PC-9 (cell line): ENCODE measurements at regions not wholly inside any gene's neighbourhood (a gene's known extent, or its start where the extent isn't known, plus 50 kb on each side); places are given as distances from the start of the nearest gene placed in this dataset.

Source experiments
- EZH2 ChIP-seq: fragments of 200-600 bp; sonication (generic); IDR thresholded peaks from 2 replicates; pipeline ENCODE4 v1.8.0; 2017; ENCODE audit warnings: antibody characterized with exemption, low read depth
- TF ChIP-seq, protein P1 (sequence below): fragments of 200-600 bp; sonication (generic); conservative IDR thresholded peaks from 2 replicates; pipeline ENCODE4 v1.6.1; 2017; ENCODE audit warnings: mixed run types, antibody characterized with exemption, mild to moderate bottlenecking, moderate library complexity

GRCh38 chr6:169968541-169969270 lies 217.3 kb downstream of the ERMARD start:
- TF ChIP-seq, protein P1, sequence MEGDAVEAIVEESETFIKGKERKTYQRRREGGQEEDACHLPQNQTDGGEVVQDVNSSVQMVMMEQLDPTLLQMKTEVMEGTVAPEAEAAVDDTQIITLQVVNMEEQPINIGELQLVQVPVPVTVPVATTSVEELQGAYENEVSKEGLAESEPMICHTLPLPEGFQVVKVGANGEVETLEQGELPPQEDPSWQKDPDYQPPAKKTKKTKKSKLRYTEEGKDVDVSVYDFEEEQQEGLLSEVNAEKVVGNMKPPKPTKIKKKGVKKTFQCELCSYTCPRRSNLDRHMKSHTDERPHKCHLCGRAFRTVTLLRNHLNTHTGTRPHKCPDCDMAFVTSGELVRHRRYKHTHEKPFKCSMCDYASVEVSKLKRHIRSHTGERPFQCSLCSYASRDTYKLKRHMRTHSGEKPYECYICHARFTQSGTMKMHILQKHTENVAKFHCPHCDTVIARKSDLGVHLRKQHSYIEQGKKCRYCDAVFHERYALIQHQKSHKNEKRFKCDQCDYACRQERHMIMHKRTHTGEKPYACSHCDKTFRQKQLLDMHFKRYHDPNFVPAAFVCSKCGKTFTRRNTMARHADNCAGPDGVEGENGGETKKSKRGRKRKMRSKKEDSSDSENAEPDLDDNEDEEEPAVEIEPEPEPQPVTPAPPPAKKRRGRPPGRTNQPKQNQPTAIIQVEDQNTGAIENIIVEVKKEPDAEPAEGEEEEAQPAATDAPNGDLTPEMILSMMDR: no peak
- TF ChIP-seq EZH2: no peak
